ENCODE measurements at regions not wholly inside any gene's neighbourhood (a gene's known extent, or its start where the extent isn't known, plus 50 kb on each side); places are given as distances from the start of the nearest gene placed in this dataset.

GRCh38 chr2:129768036-129768386, 211.5 kb upstream of the RAB6C start:
- Histone ChIP-seq H3K27ac (ENCODE audit: low read depth in 1 of 2, low read length in 1 of 2) (no peak overlapping the region), H3K4me1 (ENCODE audit: control insufficient read depth in 2 of 2, insufficient read depth in 2 of 2, low read length in 2 of 2) (no peaks in the 10 kb centered on the region), H3K27me3 (ENCODE audit: control insufficient read depth in 2 of 2, insufficient read depth in 1 of 2, low read length in 1 of 2) (peaks cover 0 to 2% of the 10 kb centered on the region in 2 donors), H3K36me3 (ENCODE audit: control insufficient read depth in 2 of 2, insufficient read depth in 2 of 2, low read length in 1 of 2) (no peaks in the 10 kb centered on the region), H3K9me3 (ENCODE audit: control insufficient read depth in 2 of 2, insufficient read depth in 1 of 2, low read length in 1 of 2) (no peaks in the 10 kb centered on the region), H3K4me3 (ENCODE audit: low read length in 2 of 2) (no peak overlapping the region)
- DNase-seq (ENCODE audit: low read depth in 6 of 9, low spot score in 9 of 9) = no peak
- WGBS = 89% methylated on average over 6 of the region's 6 CpGs

DNA sequence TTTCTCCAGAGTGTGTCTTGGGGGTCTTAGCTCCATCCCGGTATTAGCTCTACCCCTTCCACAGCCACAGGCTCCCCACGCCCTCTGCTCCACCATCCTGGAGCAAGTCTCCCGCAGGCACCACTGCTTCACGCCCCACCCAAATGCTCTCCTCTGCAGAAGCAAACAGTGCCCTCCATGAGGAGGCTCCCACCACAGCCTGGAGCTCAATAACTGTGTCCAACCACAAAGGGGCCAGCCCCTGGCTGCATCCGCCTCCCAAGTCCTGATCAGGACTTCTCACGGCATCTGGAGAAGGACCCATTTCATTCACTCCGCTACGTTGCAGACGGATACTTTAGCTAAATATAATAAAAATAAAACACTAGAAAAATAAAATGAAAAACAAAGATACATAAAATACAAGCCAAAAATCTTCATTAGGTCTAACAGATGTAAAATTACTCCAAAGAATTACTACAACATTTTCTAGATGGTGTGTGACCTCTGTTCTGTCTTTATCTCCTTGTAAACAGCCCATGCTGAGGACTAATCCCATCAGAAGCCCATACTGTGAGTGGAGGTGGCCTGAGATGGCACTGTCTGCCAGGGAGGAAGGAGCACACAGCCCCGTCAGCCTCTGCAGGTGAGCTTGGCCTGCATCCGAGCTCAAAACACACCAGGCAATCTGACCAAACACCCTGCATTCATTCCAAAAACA, 210.8 kb upstream of the RAB6C start:
- H3K4me3 ChIP-seq (ENCODE audit: low read length in 2 of 2) = no peak overlapping the region
- H3K4me1 ChIP-seq (ENCODE audit: control insufficient read depth in 2 of 2, insufficient read depth in 2 of 2, low read length in 2 of 2) = no peaks in the 10 kb centered on the region
- DNase-seq (ENCODE audit: low read depth in 6 of 9, low spot score in 9 of 9) = no peak
- H3K9me3 ChIP-seq (ENCODE audit: control insufficient read depth in 2 of 2, insufficient read depth in 1 of 2, low read length in 1 of 2) = no peaks in the 10 kb centered on the region
- no peak overlapping the region for H3K27ac ChIP-seq (ENCODE audit: low read depth in 1 of 2, low read length in 1 of 2)
- 94% methylated on average over 11 of the region's 11 CpGs for WGBS
- peaks cover 0 to 2% of the 10 kb centered on the region in 2 donors for H3K27me3 ChIP-seq (ENCODE audit: control insufficient read depth in 2 of 2, insufficient read depth in 1 of 2, low read length in 1 of 2)
- no peaks in the 10 kb centered on the region for H3K36me3 ChIP-seq (ENCODE audit: control insufficient read depth in 2 of 2, insufficient read depth in 2 of 2, low read length in 1 of 2)

DNA sequence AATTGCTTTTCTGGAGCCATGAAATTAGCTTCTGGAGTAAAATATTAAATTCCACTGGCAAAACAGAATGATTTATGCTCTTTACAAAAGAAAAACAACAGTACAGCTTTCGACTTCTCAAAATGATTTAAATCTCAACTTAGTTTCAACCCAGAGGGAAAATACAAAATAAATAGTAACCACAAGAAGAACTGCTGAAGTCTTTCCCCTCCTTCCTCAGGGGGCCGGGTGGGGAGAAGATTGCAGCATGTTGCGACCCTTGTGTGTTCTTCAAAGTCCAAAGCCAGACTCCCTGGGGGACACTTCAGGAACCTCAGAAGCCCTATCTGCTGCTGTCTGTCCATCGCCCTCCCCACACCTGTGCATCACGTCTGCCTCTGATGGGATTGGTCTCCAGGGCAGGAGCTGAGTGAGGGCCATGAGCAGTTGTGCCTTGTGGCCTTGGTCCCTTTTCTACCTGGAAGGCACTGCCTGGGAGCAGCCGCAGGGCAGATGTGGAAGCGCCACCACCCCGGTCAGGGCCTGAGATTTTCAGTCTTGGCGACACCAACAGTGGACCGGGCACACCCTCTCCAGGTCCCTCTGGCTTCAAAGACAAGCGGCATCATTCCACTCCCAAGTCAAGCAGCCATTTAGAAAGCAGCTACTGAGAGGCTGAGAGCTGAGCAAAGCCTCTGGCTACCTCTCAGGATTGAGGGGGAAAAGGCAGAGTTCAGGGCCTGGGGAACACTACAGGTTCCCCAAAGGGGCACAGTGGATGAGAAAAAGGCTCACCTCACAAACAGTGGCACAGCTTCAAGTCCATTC, 210.1 kb upstream of the RAB6C start:
- peaks cover 0 to 2% of the 10 kb centered on the region in 2 donors for H3K27me3 ChIP-seq (ENCODE audit: control insufficient read depth in 2 of 2, insufficient read depth in 1 of 2, low read length in 1 of 2)
- H3K36me3 ChIP-seq (ENCODE audit: control insufficient read depth in 2 of 2, insufficient read depth in 2 of 2, low read length in 1 of 2) = no peaks in the 10 kb centered on the region
- no peak overlapping the region for H3K4me3 ChIP-seq (ENCODE audit: low read length in 2 of 2)
- no peak for DNase-seq (ENCODE audit: low read depth in 6 of 9, low spot score in 9 of 9)
- no peaks in the 10 kb centered on the region for H3K9me3 ChIP-seq (ENCODE audit: control insufficient read depth in 2 of 2, insufficient read depth in 1 of 2, low read length in 1 of 2)
- H3K27ac ChIP-seq (ENCODE audit: low read depth in 1 of 2, low read length in 1 of 2) = no peak overlapping the region
- 86% methylated on average over 11 of the region's 11 CpGs for WGBS
- no peaks in the 10 kb centered on the region for H3K4me1 ChIP-seq (ENCODE audit: control insufficient read depth in 2 of 2, insufficient read depth in 2 of 2, low read length in 2 of 2)

GRCh38 chr2:129771418-129772189, 207.9 kb upstream of the RAB6C start:
- no peaks in the 10 kb centered on the region for H3K9me3 ChIP-seq (ENCODE audit: control insufficient read depth in 2 of 2, insufficient read depth in 1 of 2, low read length in 1 of 2)
- no peak for DNase-seq (ENCODE audit: low read depth in 6 of 9, low spot score in 9 of 9)
- no peaks in the 10 kb centered on the region for H3K36me3 ChIP-seq (ENCODE audit: control insufficient read depth in 2 of 2, insufficient read depth in 2 of 2, low read length in 1 of 2)
- H3K27me3 ChIP-seq (ENCODE audit: control insufficient read depth in 2 of 2, insufficient read depth in 1 of 2, low read length in 1 of 2) = no peaks in the 10 kb centered on the region
- WGBS = 94% methylated on average over 6 of the region's 6 CpGs
- no peak overlapping the region for H3K27ac ChIP-seq (ENCODE audit: low read depth in 1 of 2, low read length in 1 of 2)
- H3K4me3 ChIP-seq (ENCODE audit: low read length in 2 of 2) = no peak overlapping the region
- H3K4me1 ChIP-seq (ENCODE audit: control insufficient read depth in 2 of 2, insufficient read depth in 2 of 2, low read length in 2 of 2) = no peaks in the 10 kb centered on the region

- H3K27ac ChIP-seq (ENCODE audit: low read depth in 1 of 2, low read length in 1 of 2) = no peak overlapping the region
- no peaks in the 10 kb centered on the region for H3K27me3 ChIP-seq (ENCODE audit: control insufficient read depth in 2 of 2, insufficient read depth in 1 of 2, low read length in 1 of 2)
- 93% methylated on average over 2 of the region's 2 CpGs for WGBS
- no peaks in the 10 kb centered on the region for H3K36me3 ChIP-seq (ENCODE audit: control insufficient read depth in 2 of 2, insufficient read depth in 2 of 2, low read length in 1 of 2)
- H3K4me3 ChIP-seq (ENCODE audit: low read length in 2 of 2) = no peak overlapping the region
- no peaks in the 10 kb centered on the region for H3K4me1 ChIP-seq (ENCODE audit: control insufficient read depth in 2 of 2, insufficient read depth in 2 of 2, low read length in 2 of 2)
- no peak for DNase-seq (ENCODE audit: low read depth in 6 of 9, low spot score in 9 of 9)
- H3K9me3 ChIP-seq (ENCODE audit: control insufficient read depth in 2 of 2, insufficient read depth in 1 of 2, low read length in 1 of 2) = no peaks in the 10 kb centered on the region
These were observed 207.3 kb upstream of the RAB6C start for GRCh38 chr2:129772190-129772579.

- H3K9me3 ChIP-seq (ENCODE audit: control insufficient read depth in 2 of 2, insufficient read depth in 1 of 2, low read length in 1 of 2) = no peaks in the 10 kb centered on the region
- no peak overlapping the region for H3K4me3 ChIP-seq (ENCODE audit: low read length in 2 of 2)
- H3K27me3 ChIP-seq (ENCODE audit: control insufficient read depth in 2 of 2, insufficient read depth in 1 of 2, low read length in 1 of 2) = no peaks in the 10 kb centered on the region
- 99% methylated on average over 3 of the region's 3 CpGs for WGBS
- H3K36me3 ChIP-seq (ENCODE audit: control insufficient read depth in 2 of 2, insufficient read depth in 2 of 2, low read length in 1 of 2) = no peaks in the 10 kb centered on the region
- no peak overlapping the region for H3K27ac ChIP-seq (ENCODE audit: low read depth in 1 of 2, low read length in 1 of 2)
- H3K4me1 ChIP-seq (ENCODE audit: control insufficient read depth in 2 of 2, insufficient read depth in 2 of 2, low read length in 2 of 2) = no peaks in the 10 kb centered on the region
- DNase-seq (ENCODE audit: low read depth in 6 of 9, low spot score in 9 of 9) = no peak
These were observed 203.4 kb upstream of the RAB6C start for GRCh38 chr2:129775952-129776653.

DNA sequence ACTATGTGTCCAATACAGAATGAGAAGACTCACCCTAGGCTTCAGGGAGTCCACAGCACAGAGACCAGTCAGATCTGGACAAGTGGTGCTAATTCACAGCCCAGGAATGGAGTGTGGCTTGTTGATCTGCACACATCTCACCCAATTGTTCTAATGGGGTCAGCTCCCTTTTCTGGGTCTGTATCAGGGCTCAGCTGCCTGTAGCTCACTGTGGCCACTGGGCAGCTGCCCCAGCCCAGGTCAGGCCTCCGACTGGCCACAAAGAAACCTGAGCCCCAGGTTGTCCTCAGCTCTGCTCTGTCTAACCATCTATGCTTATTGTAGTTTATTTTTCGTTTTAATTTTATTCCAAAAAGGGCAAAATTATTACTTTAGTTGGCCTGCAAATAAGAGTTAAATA, 202.3 kb upstream of the RAB6C start:
- H3K4me1 ChIP-seq (ENCODE audit: control insufficient read depth in 2 of 2, insufficient read depth in 2 of 2, low read length in 2 of 2) = no peaks in the 10 kb centered on the region
- no peak overlapping the region for H3K4me3 ChIP-seq (ENCODE audit: low read length in 2 of 2)
- H3K27me3 ChIP-seq (ENCODE audit: control insufficient read depth in 2 of 2, insufficient read depth in 1 of 2, low read length in 1 of 2) = no peaks in the 10 kb centered on the region
- no peaks in the 10 kb centered on the region for H3K36me3 ChIP-seq (ENCODE audit: control insufficient read depth in 2 of 2, insufficient read depth in 2 of 2, low read length in 1 of 2)
- WGBS = 91% methylated on average over 2 of the region's 2 CpGs
- no peak overlapping the region for H3K27ac ChIP-seq (ENCODE audit: low read depth in 1 of 2, low read length in 1 of 2)
- no peaks in the 10 kb centered on the region for H3K9me3 ChIP-seq (ENCODE audit: control insufficient read depth in 2 of 2, insufficient read depth in 1 of 2, low read length in 1 of 2)
- no peak for DNase-seq (ENCODE audit: low read depth in 6 of 9, low spot score in 9 of 9)

- Histone ChIP-seq H3K4me1 (ENCODE audit: control insufficient read depth in 2 of 2, insufficient read depth in 2 of 2, low read length in 2 of 2) (no peaks in the 10 kb centered on the region), H3K36me3 (ENCODE audit: control insufficient read depth in 2 of 2, insufficient read depth in 2 of 2, low read length in 1 of 2) (no peaks in the 10 kb centered on the region), H3K4me3 (ENCODE audit: low read length in 2 of 2) (no peak overlapping the region), H3K27me3 (ENCODE audit: control insufficient read depth in 2 of 2, insufficient read depth in 1 of 2, low read length in 1 of 2) (no peaks in the 10 kb centered on the region), H3K27ac (ENCODE audit: low read depth in 1 of 2, low read length in 1 of 2) (no peak overlapping the region), H3K9me3 (ENCODE audit: control insufficient read depth in 2 of 2, insufficient read depth in 1 of 2, low read length in 1 of 2) (no peaks in the 10 kb centered on the region)
- 94% methylated on average over 9 of the region's 9 CpGs for WGBS
- no peak for DNase-seq (ENCODE audit: low read depth in 6 of 9, low spot score in 9 of 9)
These were observed 201.5 kb upstream of the RAB6C start for GRCh38 chr2:129777762-129778583.

All from thymus (tissue), 11 donors.